ENCODE measurements at regions not wholly inside any gene's neighbourhood (a gene's known extent, or its start where the extent isn't known, plus 50 kb on each side); places are given as distances from the start of the nearest gene placed in this dataset.

- ATAC-seq (no peak), DNase-seq (no peak)
- H3K9me2 ChIP-seq (replicated peaks; ENCODE audit: low read length), result no peaks in the 10 kb centered on the region
- no peaks in the 10 kb centered on the region for H3K79me2 ChIP-seq (ENCODE audit: low read length)
- H3K27ac ChIP-seq (ENCODE audit: low read length), result no peak overlapping the region
- TF ChIP-seq EZH2 (IDR thresholded peaks at IDR 0.05; ENCODE audit: low read length, unreplicated experiment), result no peak
- no peak for TF ChIP-seq CTCF (conservative IDR thresholded peaks at IDR 0.05; ENCODE audit: low read depth, low read length)
- TF ChIP-seq EZH2phosphoT487 (IDR thresholded peaks at IDR 0.05; ENCODE audit: borderline replicate concordance, low read length), result no peak
- no TSS peak for BruUV-seq (replicated peaks)
- no peaks in the 10 kb centered on the region for H3F3A ChIP-seq (ENCODE audit: low read length, unreplicated experiment)
- ChIA-PET POLR2A (ENCODE audit: unreplicated experiment) (no interaction called here), CTCF (no interaction called here)
- peaks cover 82% of the 10 kb centered on the region for H3K27me3 ChIP-seq (ENCODE audit: low read length)
- no peaks in the 10 kb centered on the region for H4K20me1 ChIP-seq (ENCODE audit: low read length)
- no peaks in the 10 kb centered on the region for H3K36me3 ChIP-seq (ENCODE audit: low read depth, low read length)
- intact Hi-C loops (cut with micrococcal nuclease), result no loop called here
- no peaks in the 10 kb centered on the region for H3K4me1 ChIP-seq (ENCODE audit: insufficient read depth, low read length)
- H3K9me3 ChIP-seq (ENCODE audit: low read length), result no peaks in the 10 kb centered on the region
- H3K9ac ChIP-seq (ENCODE audit: low read length), result no peak overlapping the region
- no peak overlapping the region for H3K4me3 ChIP-seq (ENCODE audit: low read length)
- H3K4me2 ChIP-seq (ENCODE audit: low read length), result no peak overlapping the region
- H2AFZ ChIP-seq (ENCODE audit: low read length), result no peak overlapping the region
Observed at GRCh38 chr1:230575886-230576500, 66.3 kb upstream of the COG2 start.

GRCh38 chr1:230574502-230574901 is 67.8 kb upstream of the COG2 start:
- Histone ChIP-seq H3K27me3 (ENCODE audit: low read length) (peaks cover 84% of the 10 kb centered on the region), H3K9me2 (replicated peaks; ENCODE audit: low read length) (no peaks in the 10 kb centered on the region), H3K36me3 (ENCODE audit: low read depth, low read length) (no peaks in the 10 kb centered on the region), H3K9me3 (ENCODE audit: low read length) (no peaks in the 10 kb centered on the region), H3K79me2 (ENCODE audit: low read length) (no peaks in the 10 kb centered on the region), H4K20me1 (ENCODE audit: low read length) (no peaks in the 10 kb centered on the region), H3K4me2 (ENCODE audit: low read length) (no peak overlapping the region), H2AFZ (ENCODE audit: low read length) (no peak overlapping the region), H3K4me1 (ENCODE audit: insufficient read depth, low read length) (no peaks in the 10 kb centered on the region), H3K9ac (ENCODE audit: low read length) (no peak overlapping the region), H3F3A (ENCODE audit: low read length, unreplicated experiment) (no peaks in the 10 kb centered on the region), H3K4me3 (ENCODE audit: low read length) (no peak overlapping the region), H3K27ac (ENCODE audit: low read length) (no peak overlapping the region)
- DNase-seq (no peak), ATAC-seq (no peak)
- ChIA-PET CTCF (no interaction called here), POLR2A (ENCODE audit: unreplicated experiment) (no interaction called here)
- TF ChIP-seq EZH2phosphoT487 (IDR thresholded peaks at IDR 0.05; ENCODE audit: borderline replicate concordance, low read length) (no peak), CTCF (conservative IDR thresholded peaks at IDR 0.05; ENCODE audit: low read depth, low read length) (no peak), EZH2 (IDR thresholded peaks at IDR 0.05; ENCODE audit: low read length, unreplicated experiment) (no peak)
- intact Hi-C loops (cut with micrococcal nuclease), result no loop called here
- BruUV-seq (replicated peaks), result no TSS peak

- Histone ChIP-seq H2AFZ (ENCODE audit: low read length) (no peak overlapping the region), H3K9ac (ENCODE audit: low read length) (no peak overlapping the region), H3K4me2 (ENCODE audit: low read length) (no peak overlapping the region), H3K9me2 (replicated peaks; ENCODE audit: low read length) (no peaks in the 10 kb centered on the region), H3K27me3 (ENCODE audit: low read length) (peaks cover 77% of the 10 kb centered on the region), H3K79me2 (ENCODE audit: low read length) (no peaks in the 10 kb centered on the region), H3K4me1 (ENCODE audit: insufficient read depth, low read length) (no peaks in the 10 kb centered on the region), H3K36me3 (ENCODE audit: low read depth, low read length) (no peaks in the 10 kb centered on the region), H3F3A (ENCODE audit: low read length, unreplicated experiment) (no peaks in the 10 kb centered on the region), H3K4me3 (ENCODE audit: low read length) (no peak overlapping the region), H3K27ac (ENCODE audit: low read length) (no peak overlapping the region), H4K20me1 (ENCODE audit: low read length) (no peaks in the 10 kb centered on the region), H3K9me3 (ENCODE audit: low read length) (no peaks in the 10 kb centered on the region)
- CTCF ChIA-PET, result no interaction called here
- ATAC-seq (no peak), DNase-seq (no peak)
- no TSS peak for BruUV-seq (replicated peaks)
- intact Hi-C loops (cut with micrococcal nuclease), result no loop called here
- POLR2A ChIA-PET (ENCODE audit: unreplicated experiment), result no interaction called here
- TF ChIP-seq CTCF (conservative IDR thresholded peaks at IDR 0.05; ENCODE audit: low read depth, low read length) (no peak), EZH2phosphoT487 (IDR thresholded peaks at IDR 0.05; ENCODE audit: borderline replicate concordance, low read length) (no peak), EZH2 (IDR thresholded peaks at IDR 0.05; ENCODE audit: low read length, unreplicated experiment) (no peak)
Observed at GRCh38 chr1:230573658-230574057, 68.6 kb upstream of the COG2 start.

Measured in PC-3 (cell line).